ENCODE measurements at regions not wholly inside any gene's neighbourhood (a gene's known extent, or its start where the extent isn't known, plus 50 kb on each side); places are given as distances from the start of the nearest gene placed in this dataset.
"Not testable (repeated sequence)": the region's sequence is repeated elsewhere in the genome, so short reads cannot be mapped to it uniquely, and the experiment has no call there.

- not testable (repeated sequence) for DNase-seq
Observed at GRCh38 chr7:96829121-96829520, 119.5 kb upstream of the SEM1 start.

- DNase-seq, result no peak
Observed at GRCh38 chr7:96831446-96831845, 121.8 kb upstream of the SEM1 start.

GRCh38 chr7:96832092-96832662 lies 122.5 kb upstream of the SEM1 start:
- no peak for DNase-seq

GRCh38 chr7:96833676-96834453 lies 124.2 kb upstream of the SEM1 start:
- DNase-seq, result no peak

- no peak for DNase-seq
Observed at GRCh38 chr7:96836456-96836855, 126.8 kb upstream of the SEM1 start.

GRCh38 chr7:96837593-96837992 lies 127.9 kb upstream of the SEM1 start:
- peak; percentile 7 for DNase-seq

GRCh38 chr7:96838481-96838880 lies 128.8 kb upstream of the SEM1 start:
- no peak for DNase-seq

- no peak for DNase-seq
Observed at GRCh38 chr7:96855139-96855538, 145.5 kb upstream of the SEM1 start.

- DNase-seq, result no peak
Observed at GRCh38 chr7:96855691-96856090, 146.0 kb upstream of the SEM1 start.

GRCh38 chr7:96869538-96869937 lies 135.8 kb upstream of the DLX6 start:
- DNase-seq, result no peak

- DNase-seq, result no peak
Observed at GRCh38 chr7:96870185-96870584, 135.2 kb upstream of the DLX6 start.

GRCh38 chr7:96870934-96871333 lies 134.4 kb upstream of the DLX6 start:
- DNase-seq, result no peak

GRCh38 chr7:96887426-96887825 lies 117.9 kb upstream of the DLX6 start:
- DNase-seq, result no peak

- no peak for DNase-seq
Observed at GRCh38 chr7:96899108-96899507, 106.2 kb upstream of the DLX6 start.

- no peak for DNase-seq
Observed at GRCh38 chr7:96901822-96902445, 103.4 kb upstream of the DLX6 start.

- no peak for DNase-seq
Observed at GRCh38 chr7:96903906-96904305, 101.4 kb upstream of the DLX6 start.

- DNase-seq, result no peak
Observed at GRCh38 chr7:96910486-96910885, 94.9 kb upstream of the DLX6 start.

- DNase-seq, result no peak
Observed at GRCh38 chr7:96915029-96915428, 90.3 kb upstream of the DLX6 start.

- no peak for DNase-seq
Observed at GRCh38 chr7:96920064-96920463, 85.3 kb upstream of the DLX6 start.

- DNase-seq, result no peak
Observed at GRCh38 chr7:96920713-96921112, 84.6 kb upstream of the DLX6 start.

- no peak for DNase-seq
Observed at GRCh38 chr7:96921231-96921630, 84.1 kb upstream of the DLX6 start.

- no peak for DNase-seq
Observed at GRCh38 chr7:96921771-96922170, 83.6 kb upstream of the DLX6 start.

GRCh38 chr7:96923345-96923744 lies 82.0 kb upstream of the DLX6 start:
- DNase-seq, result not testable (repeated sequence)

- DNase-seq, result no peak
Observed at GRCh38 chr7:96927131-96927530, 78.2 kb upstream of the DLX6 start.

All from NK-92 treated with Interleukin-12 subunit alpha and Interleukin-12 subunit beta, amount 100 ng/mL, for 24 hours (cell line).